Large intestine (tissue), 3 donors: ENCODE measurements at regions not wholly inside any gene's neighbourhood (a gene's known extent, or its start where the extent isn't known, plus 50 kb on each side); places are given as distances from the start of the nearest gene placed in this dataset.
"Not testable (repeated sequence)": the region's sequence is repeated elsewhere in the genome, so short reads cannot be mapped to it uniquely, and the experiment has no call there.

Source experiments
- DNase-seq, 2 donors: peaks; one replicate each; pipeline versions ENCODE4 v3.0.0 to v3.0.0-alpha.2; 2013
- H3K27ac ChIP-seq: one replicate; pipeline ENCODE4 v1.5.1; 2013; ENCODE audit warnings: low read length
- H3K27me3 ChIP-seq: 2 replicates; pipeline ENCODE4 v1.6.1; 2013; ENCODE audit warnings: low read length; ENCODE audit not compliant: control insufficient read depth, insufficient read depth
- H3K36me3 ChIP-seq: 2 replicates; pipeline ENCODE4 v1.6.1; 2013; ENCODE audit warnings: low read length; ENCODE audit not compliant: control insufficient read depth, insufficient read depth
- H3K4me1 ChIP-seq: one replicate; pipeline ENCODE4 v1.6.1; 2013; ENCODE audit warnings: low read length; ENCODE audit not compliant: control insufficient read depth, insufficient read depth
- H3K4me3 ChIP-seq: one replicate; pipeline ENCODE4 v1.5.1; 2013; ENCODE audit warnings: low read length
- H3K9me3 ChIP-seq: one replicate; pipeline ENCODE4 v1.6.1; 2013; ENCODE audit warnings: mild to moderate bottlenecking, low read depth, low read length, moderate library complexity; ENCODE audit not compliant: control insufficient read depth
- WGBS: methylation state at CpG from one replicate; pipeline ENCODE4 v1.1.5; 2013; ENCODE audit warnings: low lambda C conversion rate; ENCODE audit not compliant: insufficient coverage; 5-methylcytosine and 5-hydroxymethylcytosine counted together

GRCh38 chr3:127413318-127413673 lies 125.5 kb upstream of the PRR20G start:
- DNase-seq: no peak
- Histone ChIP-seq H3K4me1 (no peaks in the 10 kb centered on the region), H3K27me3 (peaks cover 25% of the 10 kb centered on the region), H3K27ac (no peak overlapping the region), H3K36me3 (no peaks in the 10 kb centered on the region), H3K9me3 (no peaks in the 10 kb centered on the region), H3K4me3 (no peak overlapping the region)
- WGBS: no CpG with 5 or more reads among the region's 3 CpGs

- no peak overlapping the region for H3K4me3 ChIP-seq
- no peaks in the 10 kb centered on the region for H3K4me1 ChIP-seq
- no peaks in the 10 kb centered on the region for H3K36me3 ChIP-seq
- WGBS: 100% methylated on average over 1 of the region's 10 CpGs
- H3K27ac ChIP-seq: no peak overlapping the region
- DNase-seq: no peak
- H3K9me3 ChIP-seq: no peaks in the 10 kb centered on the region
- peaks cover 20% of the 10 kb centered on the region for H3K27me3 ChIP-seq
Measured at GRCh38 chr3:127412578-127413317, 124.9 kb upstream of the PRR20G start.

GRCh38 chr3:127411875-127412274 lies 124.0 kb upstream of the PRR20G start:
- not testable (repeated sequence) for H3K4me3 ChIP-seq, DNase-seq, H3K9me3 ChIP-seq, H3K4me1 ChIP-seq, H3K27ac ChIP-seq, H3K36me3 ChIP-seq
- no CpG with 5 or more reads among the region's 9 CpGs for WGBS
- peaks cover 11% of the 10 kb centered on the region for H3K27me3 ChIP-seq

GRCh38 chr3:127411083-127411727 lies 123.4 kb upstream of the PRR20G start:
- H3K4me3 ChIP-seq: no peak overlapping the region
- no peaks in the 10 kb centered on the region for H3K9me3 ChIP-seq
- no peak overlapping the region for H3K27ac ChIP-seq
- DNase-seq: no peak
- H3K4me1 ChIP-seq: no peaks in the 10 kb centered on the region
- H3K36me3 ChIP-seq: no peaks in the 10 kb centered on the region
- peaks cover 10% of the 10 kb centered on the region for H3K27me3 ChIP-seq
- no CpG with 5 or more reads among the region's 4 CpGs for WGBS

GRCh38 chr3:127410678-127411077 lies 122.8 kb upstream of the PRR20G start:
- Histone ChIP-seq H3K27me3 (peaks cover 13% of the 10 kb centered on the region), H3K4me3 (no peak overlapping the region), H3K36me3 (no peaks in the 10 kb centered on the region), H3K27ac (no peak overlapping the region), H3K9me3 (no peaks in the 10 kb centered on the region), H3K4me1 (no peaks in the 10 kb centered on the region)
- WGBS: no CpG with 5 or more reads among the region's 7 CpGs
- no peak for DNase-seq

GRCh38 chr3:127410137-127410488 lies 122.3 kb upstream of the PRR20G start:
- H3K4me3 ChIP-seq: no peak overlapping the region
- no peaks in the 10 kb centered on the region for H3K36me3 ChIP-seq
- H3K27ac ChIP-seq: no peak overlapping the region
- DNase-seq: no peak
- H3K9me3 ChIP-seq: no peaks in the 10 kb centered on the region
- no peaks in the 10 kb centered on the region for H3K4me1 ChIP-seq
- H3K27me3 ChIP-seq: peaks cover 10% of the 10 kb centered on the region
- no CpG with 5 or more reads among the region's 6 CpGs for WGBS

GRCh38 chr3:127409421-127410136 lies 121.7 kb upstream of the PRR20G start:
- no peaks in the 10 kb centered on the region for H3K36me3 ChIP-seq
- H3K4me3 ChIP-seq: no peak overlapping the region
- no peaks in the 10 kb centered on the region for H3K4me1 ChIP-seq
- no peak for DNase-seq
- H3K27me3 ChIP-seq: peaks cover 5% of the 10 kb centered on the region
- WGBS: no CpG with 5 or more reads among the region's 9 CpGs
- H3K9me3 ChIP-seq: no peaks in the 10 kb centered on the region
- H3K27ac ChIP-seq: no peak overlapping the region

GRCh38 chr3:127408684-127409420 lies 121.0 kb upstream of the PRR20G start:
- Histone ChIP-seq H3K27me3 (peaks cover 3% of the 10 kb centered on the region), H3K27ac (no peak overlapping the region), H3K4me1 (no peaks in the 10 kb centered on the region), H3K36me3 (no peaks in the 10 kb centered on the region), H3K4me3 (no peak overlapping the region), H3K9me3 (no peaks in the 10 kb centered on the region)
- no CpG with 5 or more reads among the region's 14 CpGs for WGBS
- DNase-seq: no peak

GRCh38 chr3:127408022-127408683 lies 120.3 kb upstream of the PRR20G start:
- no peaks in the 10 kb centered on the region for H3K9me3 ChIP-seq
- no peak for DNase-seq
- no peaks in the 10 kb centered on the region for H3K4me1 ChIP-seq
- peaks cover 3% of the 10 kb centered on the region for H3K27me3 ChIP-seq
- H3K27ac ChIP-seq: no peak overlapping the region
- H3K4me3 ChIP-seq: no peak overlapping the region
- no peaks in the 10 kb centered on the region for H3K36me3 ChIP-seq
- 70% methylated on average over 2 of the region's 15 CpGs for WGBS
